ENCODE measurements at regions not wholly inside any gene's neighbourhood (a gene's known extent, or its start where the extent isn't known, plus 50 kb on each side); places are given as distances from the start of the nearest gene placed in this dataset.

- TF ChIP-seq, protein P1, sequence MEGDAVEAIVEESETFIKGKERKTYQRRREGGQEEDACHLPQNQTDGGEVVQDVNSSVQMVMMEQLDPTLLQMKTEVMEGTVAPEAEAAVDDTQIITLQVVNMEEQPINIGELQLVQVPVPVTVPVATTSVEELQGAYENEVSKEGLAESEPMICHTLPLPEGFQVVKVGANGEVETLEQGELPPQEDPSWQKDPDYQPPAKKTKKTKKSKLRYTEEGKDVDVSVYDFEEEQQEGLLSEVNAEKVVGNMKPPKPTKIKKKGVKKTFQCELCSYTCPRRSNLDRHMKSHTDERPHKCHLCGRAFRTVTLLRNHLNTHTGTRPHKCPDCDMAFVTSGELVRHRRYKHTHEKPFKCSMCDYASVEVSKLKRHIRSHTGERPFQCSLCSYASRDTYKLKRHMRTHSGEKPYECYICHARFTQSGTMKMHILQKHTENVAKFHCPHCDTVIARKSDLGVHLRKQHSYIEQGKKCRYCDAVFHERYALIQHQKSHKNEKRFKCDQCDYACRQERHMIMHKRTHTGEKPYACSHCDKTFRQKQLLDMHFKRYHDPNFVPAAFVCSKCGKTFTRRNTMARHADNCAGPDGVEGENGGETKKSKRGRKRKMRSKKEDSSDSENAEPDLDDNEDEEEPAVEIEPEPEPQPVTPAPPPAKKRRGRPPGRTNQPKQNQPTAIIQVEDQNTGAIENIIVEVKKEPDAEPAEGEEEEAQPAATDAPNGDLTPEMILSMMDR (IDR thresholded peaks at IDR 0.05; ENCODE audit: low read length, missing control alignments): no peak
- DNase-seq (ENCODE audit: low read depth): peak; percentile 87
- no peak overlapping the region for H3K4me3 ChIP-seq (replicated peaks; ENCODE audit: low read depth, low read length)
Measured at GRCh38 chr5:173823721-173824567, 64.2 kb upstream of the CPEB4 start.

- H3K4me3 ChIP-seq (replicated peaks; ENCODE audit: low read depth, low read length): no peak overlapping the region
- TF ChIP-seq, protein P1 (IDR thresholded peaks at IDR 0.05; ENCODE audit: low read length, missing control alignments): no peak
- peak; percentile 55 for DNase-seq (ENCODE audit: low read depth)
Measured at GRCh38 chr5:173825215-173825865, 62.8 kb upstream of the CPEB4 start.

- no peak overlapping the region for H3K4me3 ChIP-seq (replicated peaks; ENCODE audit: low read depth, low read length)
- TF ChIP-seq, protein P1 (IDR thresholded peaks at IDR 0.05; ENCODE audit: low read length, missing control alignments): no peak
- no peak for DNase-seq (ENCODE audit: low read depth)
Measured at GRCh38 chr5:173826086-173826427, 62.1 kb upstream of the CPEB4 start.

- no peak overlapping the region for H3K4me3 ChIP-seq (replicated peaks; ENCODE audit: low read depth, low read length)
- DNase-seq (ENCODE audit: low read depth): no peak
- TF ChIP-seq, protein P1 (IDR thresholded peaks at IDR 0.05; ENCODE audit: low read length, missing control alignments): no peak
Measured at GRCh38 chr5:173826428-173827350, 61.5 kb upstream of the CPEB4 start.

DNA sequence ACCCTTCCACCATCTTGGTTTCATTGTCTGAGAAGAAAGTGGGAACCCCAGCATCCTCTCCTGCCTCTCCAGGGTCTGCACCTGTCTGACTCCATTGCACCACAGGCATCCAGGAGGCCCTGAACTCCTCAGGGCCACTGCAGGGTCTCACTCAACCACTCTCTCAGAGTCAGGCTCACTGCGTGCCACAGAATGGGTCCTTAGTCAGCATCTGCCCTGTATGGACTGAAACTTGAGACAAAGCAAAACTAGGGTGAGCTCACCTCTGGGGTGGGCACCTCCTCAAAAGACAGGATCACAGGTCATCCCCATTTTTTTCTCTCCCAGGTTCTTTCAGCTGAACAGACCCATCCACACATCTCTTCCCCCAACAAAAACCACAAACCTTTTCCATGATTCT, 59.2 kb upstream of the CPEB4 start:
- H3K4me3 ChIP-seq (replicated peaks; ENCODE audit: low read depth, low read length): no peak overlapping the region
- TF ChIP-seq, protein P1 (IDR thresholded peaks at IDR 0.05; ENCODE audit: low read length, missing control alignments): no peak
- DNase-seq (ENCODE audit: low read depth): no peak

GRCh38 chr5:173829826-173830225, 58.3 kb upstream of the CPEB4 start:
- TF ChIP-seq, protein P1 (IDR thresholded peaks at IDR 0.05; ENCODE audit: low read length, missing control alignments): no peak
- DNase-seq (ENCODE audit: low read depth): no peak
- no peak overlapping the region for H3K4me3 ChIP-seq (replicated peaks; ENCODE audit: low read depth, low read length)
